Stomach (tissue), 4 donors: ENCODE measurements at regions not wholly inside any gene's neighbourhood (a gene's known extent, or its start where the extent isn't known, plus 50 kb on each side); places are given as distances from the start of the nearest gene placed in this dataset.

ENCODE experiments used
- CTCF ChIP-seq, 7 experiments: fragments of 450-650 bp in 4 of 7; fragments of 200-600 bp in 3 of 7; sonication (generic) in 3 of 7; IDR thresholded peaks; one replicate each; pipeline ENCODE4 v1.5.1; 2016 to 2019; ENCODE audit warnings: antibody characterized with exemption in 7 of 7, control low read depth in 2 of 7, mild to moderate bottlenecking in 1 of 7
- EP300 ChIP-seq: sonication (generic); formaldehyde crosslinking; IDR thresholded peaks from one replicate; pipeline ENCODE4 v1.6.1; 2017; ENCODE audit warnings: antibody characterized with exemption
- POLR2A ChIP-seq, 4 donors: fragments of 450-650 bp; IDR thresholded peaks; one replicate each; pipeline ENCODE4 v1.6.1; 2016; ENCODE audit warnings: antibody characterized with exemption in 4 of 4, control low read depth in 2 of 4, mild to moderate bottlenecking in 1 of 4, moderate library complexity in 1 of 4
- POLR2AphosphoS5 ChIP-seq, 3 donors: sonication (generic); formaldehyde crosslinking; IDR thresholded peaks; one replicate each; pipeline ENCODE4 v1.6.1; 2016; ENCODE audit warnings: antibody characterized with exemption in 3 of 3

GRCh38 chr18:59810183-59810582, 89.6 kb upstream of the PMAIP1 start:
- TF ChIP-seq CTCF (IDR thresholded peaks at IDR 0.05) = no peak
- TF ChIP-seq POLR2AphosphoS5 (IDR thresholded peaks at IDR 0.05) = no peak
- TF ChIP-seq EP300 = no peak
- no peak for TF ChIP-seq POLR2A (IDR thresholded peaks at IDR 0.05)
